Hypothalamus (tissue), 51 donors: ENCODE measurements at regions not wholly inside any gene's neighbourhood (a gene's known extent, or its start where the extent isn't known, plus 50 kb on each side); places are given as distances from the start of the nearest gene placed in this dataset.
"Not testable (repeated sequence)": the region's sequence is repeated elsewhere in the genome, so short reads cannot be mapped to it uniquely, and the experiment has no call there.

Source experiments
- DNase-seq, 51 donors: peaks; one replicate each; lab custom pipeline; 2025; lab: John Stamatoyannopoulos, UW

DNA sequence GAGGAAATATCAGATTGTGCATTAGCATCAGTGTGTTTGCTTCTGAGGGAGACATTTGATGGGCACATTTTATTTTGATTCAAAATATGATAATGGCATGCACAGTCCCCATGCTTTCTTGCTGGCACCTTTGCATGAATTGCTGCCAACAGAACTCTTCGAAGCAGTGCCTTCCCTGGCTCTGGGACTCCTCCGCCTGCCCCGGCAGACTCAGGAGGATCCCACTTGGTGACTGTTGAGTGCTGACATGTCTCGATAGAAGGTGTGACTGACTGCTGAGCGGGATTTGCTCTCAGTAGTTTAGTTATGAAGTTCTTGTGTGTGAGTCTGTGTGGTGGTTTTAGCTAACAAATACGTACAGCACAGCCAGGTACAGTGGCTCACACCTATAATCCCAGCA lies 239.7 kb downstream of the FGF9 start:
- no peak for DNase-seq

DNA sequence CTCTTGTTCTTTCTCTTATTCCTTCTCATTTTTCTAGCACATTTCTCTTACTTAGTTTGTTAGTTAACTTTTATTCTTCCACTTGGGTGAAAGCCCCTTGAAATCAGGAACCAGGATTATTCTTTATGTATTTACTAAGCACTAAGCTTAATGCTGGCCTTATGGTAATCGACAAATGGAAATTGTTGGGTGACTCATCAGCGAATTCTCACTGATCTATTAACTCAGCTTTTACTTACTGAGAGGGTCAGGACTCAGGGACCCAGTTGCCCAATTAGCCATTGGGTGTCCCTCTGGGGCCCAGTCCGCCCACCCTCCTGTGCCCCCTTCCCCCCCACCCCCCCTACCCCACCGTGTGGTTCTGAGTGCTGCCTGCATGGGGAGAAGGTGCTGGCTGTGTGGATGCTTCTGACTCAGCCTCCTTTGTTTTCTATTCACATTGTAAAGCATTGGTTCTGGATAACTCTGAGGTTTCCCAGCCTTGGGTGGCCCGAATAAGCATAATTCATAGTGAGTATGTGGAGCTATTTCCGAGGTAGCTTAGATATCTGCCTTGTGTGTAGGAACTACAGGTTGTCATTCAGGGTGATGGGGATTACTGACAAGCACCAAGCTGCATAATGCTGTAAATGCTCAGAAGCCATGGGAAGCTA lies 240.9 kb downstream of the FGF9 start:
- no peak for DNase-seq

DNA sequence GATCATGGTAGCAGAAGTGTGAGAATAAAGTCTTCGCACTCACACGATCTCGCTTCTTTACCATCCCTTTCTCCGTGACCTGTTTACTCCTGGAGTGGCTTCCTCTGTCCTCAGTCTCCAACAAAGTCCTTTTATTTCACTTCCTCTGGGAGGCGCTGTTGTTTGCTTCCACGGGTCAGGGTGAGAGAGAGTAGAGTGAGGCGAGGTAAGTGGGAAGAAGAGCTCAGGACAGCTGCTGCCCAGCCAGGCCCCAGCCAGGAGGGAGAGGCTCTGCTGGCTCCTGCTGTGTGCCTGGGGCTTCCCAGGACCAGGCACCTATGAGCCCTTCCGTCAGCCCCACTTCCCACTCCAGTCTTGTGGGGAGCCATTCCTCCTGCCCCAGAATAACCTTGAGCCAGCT lies 242.1 kb downstream of the FGF9 start:
- no peak for DNase-seq

DNA sequence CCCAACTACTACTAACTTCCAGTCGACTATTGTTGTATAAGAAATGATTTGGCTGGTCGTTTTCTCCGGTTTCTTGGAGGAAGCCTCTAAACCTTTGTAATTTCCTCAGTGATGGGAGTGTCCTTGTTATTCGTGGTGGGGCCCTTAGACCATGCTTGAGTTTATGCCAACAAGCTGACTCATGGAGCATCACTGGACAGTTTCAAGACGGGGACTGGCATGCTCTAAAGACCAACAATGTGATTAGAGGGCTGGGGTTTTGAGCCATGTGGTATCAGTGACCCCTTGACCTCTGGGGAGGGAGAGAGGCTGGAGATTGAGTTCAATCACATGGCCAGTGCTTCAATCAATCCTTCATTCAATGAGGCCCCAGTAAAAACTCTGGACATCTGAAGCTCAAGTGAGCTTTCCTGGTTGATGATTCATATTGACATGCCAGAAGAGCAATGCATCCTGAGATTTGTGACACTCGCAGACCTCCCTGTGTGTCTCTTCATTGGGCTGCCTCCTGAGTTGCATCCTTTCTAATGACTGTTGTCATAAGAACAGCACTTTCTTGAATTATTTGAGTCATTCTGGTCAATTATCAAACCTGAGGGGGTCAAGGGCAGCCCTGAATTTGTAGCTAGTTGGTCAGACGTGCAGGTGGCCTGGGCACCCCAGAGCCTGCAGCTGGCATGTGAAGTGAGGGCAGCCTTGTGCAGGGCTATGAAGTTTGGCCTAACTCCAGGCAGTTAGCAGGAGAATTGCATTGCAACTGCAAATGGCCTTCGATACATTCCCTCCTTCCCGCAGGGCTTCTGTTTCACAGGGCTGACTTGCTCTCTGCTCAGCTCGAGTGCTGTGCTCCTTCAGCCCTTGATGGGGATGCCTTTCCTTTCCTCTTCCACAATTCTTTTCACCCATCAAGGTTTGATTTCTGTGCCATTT lies 246.5 kb downstream of the FGF9 start:
- no peak for DNase-seq

DNA sequence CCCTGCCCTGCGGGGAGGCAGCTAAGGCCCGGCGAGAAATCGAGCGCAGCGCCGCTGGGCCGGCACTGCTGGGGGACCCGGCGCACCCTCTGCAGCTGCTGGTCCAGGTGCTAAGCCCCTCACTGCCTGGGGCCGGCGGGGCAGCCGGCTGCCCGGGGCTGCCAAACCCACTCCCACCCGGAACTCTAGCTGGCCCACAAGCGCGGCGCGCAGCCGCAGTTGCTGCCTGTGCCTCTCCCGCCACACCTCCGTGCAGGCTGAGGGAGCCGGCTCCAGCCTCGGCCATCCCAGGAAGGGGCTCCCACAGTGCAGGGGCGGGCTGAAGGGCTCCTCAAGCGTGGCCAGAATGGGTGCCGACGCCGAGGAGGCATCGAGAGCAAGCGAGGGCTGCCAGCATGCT lies 249.9 kb downstream of the FGF9 start:
- DNase-seq, result not testable (repeated sequence)

GRCh38 chr13:21924958-21925357 lies 254.1 kb downstream of the FGF9 start:
- DNase-seq, result no peak

- no peak for DNase-seq
These were observed 254.8 kb downstream of the FGF9 start for GRCh38 chr13:21925720-21926119.

GRCh38 chr13:21929400-21929799 lies 258.5 kb downstream of the FGF9 start:
- DNase-seq, result no peak

GRCh38 chr13:21930536-21930935 lies 259.7 kb downstream of the FGF9 start:
- no peak for DNase-seq

GRCh38 chr13:21932578-21932977 lies 261.7 kb downstream of the FGF9 start:
- DNase-seq, result no peak

- DNase-seq, result no peak
These were observed 262.1 kb downstream of the FGF9 start for GRCh38 chr13:21932996-21933395.

DNA sequence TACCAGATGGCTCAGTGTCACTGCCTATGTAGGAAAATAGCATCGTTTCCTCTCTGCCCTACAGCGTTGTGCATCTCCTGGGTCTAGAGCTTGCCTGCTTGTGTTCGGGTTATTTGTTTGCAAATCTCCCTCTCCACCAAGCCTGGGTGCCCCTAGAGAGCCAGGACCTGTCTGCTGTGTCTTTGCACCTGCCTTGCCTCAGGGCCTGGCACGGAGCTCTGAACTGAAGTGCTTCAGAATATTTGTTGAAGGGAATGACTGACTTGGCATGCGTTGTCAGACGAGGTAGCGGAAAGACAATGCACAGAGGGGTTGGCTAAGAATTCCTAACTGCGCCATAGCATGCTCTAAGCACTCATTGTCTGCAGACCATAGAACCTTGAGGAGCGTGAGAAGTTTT lies 263.4 kb downstream of the FGF9 start:
- DNase-seq, result no peak

DNA sequence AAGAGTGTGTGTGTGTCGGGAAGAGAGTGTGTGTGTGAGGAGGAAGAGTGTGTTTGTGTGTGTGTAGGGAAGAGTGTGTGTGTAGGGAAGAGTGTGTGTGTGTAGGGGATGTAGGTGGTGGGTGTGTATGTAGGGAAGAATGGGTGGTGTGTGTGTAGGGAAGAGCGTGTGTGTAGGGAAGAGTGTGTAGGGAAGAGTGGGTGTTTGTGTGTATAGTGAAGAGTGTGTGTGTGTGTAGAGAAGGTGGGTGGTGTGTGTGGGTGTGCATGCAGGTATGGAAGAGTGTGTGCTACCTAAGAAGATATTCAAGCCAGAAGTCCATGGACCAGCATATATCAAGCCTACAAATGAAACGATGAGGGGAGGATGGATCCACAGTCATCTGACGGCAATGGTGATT lies 265.8 kb downstream of the FGF9 start:
- no peak for DNase-seq

DNA sequence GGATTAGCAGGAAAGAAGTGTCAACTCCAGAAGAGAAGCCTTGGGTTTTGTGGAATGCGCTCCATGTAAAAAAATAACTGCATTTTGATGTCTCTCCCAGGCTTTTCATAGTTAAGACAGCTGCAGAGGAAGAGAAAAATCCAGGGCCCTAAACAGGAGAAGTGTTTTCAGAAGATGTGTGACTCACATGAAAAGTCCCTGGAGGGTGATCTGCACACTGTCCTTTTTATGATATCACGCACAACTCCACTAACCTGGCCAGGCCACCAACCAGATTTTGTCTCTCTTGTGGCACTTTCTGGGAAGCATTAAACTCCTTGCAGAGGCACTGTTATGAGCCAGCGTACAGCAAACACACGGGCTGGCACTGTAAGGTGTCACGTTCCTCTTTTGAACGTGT lies 267.3 kb downstream of the FGF9 start:
- no peak for DNase-seq

DNA sequence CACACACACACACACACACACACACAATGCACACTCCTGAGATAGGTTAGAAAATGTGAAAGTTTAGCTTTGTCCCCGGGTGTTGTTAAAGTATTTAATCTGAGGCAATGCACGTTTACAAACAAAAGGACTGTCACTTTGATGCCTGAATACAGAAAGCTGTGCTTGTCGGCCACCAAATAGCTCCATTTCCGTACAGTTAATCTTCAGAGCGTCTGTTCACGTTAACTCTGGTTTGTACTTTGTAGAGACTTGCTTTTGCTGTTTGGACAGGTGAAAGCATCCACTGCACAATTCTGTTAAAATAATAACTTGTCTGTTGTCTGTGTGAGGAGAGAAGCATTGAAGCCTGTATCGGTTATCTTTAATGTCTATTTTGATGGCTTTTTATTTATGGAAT lies 267.8 kb downstream of the FGF9 start:
- DNase-seq, result no peak

DNA sequence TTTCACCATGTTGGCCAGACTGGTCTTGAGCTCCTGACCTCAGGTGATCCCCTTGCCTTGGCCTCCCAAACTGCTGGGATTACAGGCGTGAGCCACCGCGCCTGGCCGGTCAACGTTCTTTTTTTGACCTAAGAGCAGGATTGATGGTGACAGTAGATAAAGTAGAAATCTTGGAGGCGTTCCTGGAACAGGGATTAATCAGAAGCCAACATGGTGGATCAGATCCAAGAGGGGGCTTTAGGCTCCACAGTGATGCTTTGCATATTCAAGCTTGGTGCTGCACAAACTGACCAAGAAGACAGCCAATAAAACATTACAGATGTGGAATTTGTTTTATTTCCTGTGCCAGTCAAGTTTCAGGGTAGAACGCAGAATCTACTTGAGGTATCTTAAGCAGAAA lies 271.2 kb downstream of the FGF9 start:
- DNase-seq, result no peak

DNA sequence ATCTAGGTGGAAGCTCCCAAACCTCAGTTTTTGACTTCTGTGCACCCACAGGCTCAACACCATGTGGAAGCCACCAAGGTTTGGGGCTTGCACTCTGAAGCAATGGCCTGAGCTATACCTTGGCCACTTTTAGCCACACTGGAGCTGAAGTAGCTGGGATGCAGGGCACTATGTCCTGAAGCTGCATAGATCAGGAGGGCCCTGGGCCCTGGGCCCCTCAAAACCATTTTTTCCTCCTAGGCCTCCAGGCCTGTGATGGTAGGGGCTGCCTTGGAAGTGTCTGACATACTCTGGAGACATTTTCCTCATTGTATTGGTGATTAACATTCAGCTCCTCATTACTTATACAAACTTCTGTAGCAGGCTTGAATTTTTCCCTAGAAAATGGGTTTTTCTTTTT lies 273.7 kb downstream of the FGF9 start:
- no peak for DNase-seq

- DNase-seq, result no peak
These were observed 274.3 kb downstream of the FGF9 start for GRCh38 chr13:21945195-21945594.

GRCh38 chr13:21946964-21947363 lies 276.1 kb downstream of the FGF9 start:
- DNase-seq, result no peak

DNA sequence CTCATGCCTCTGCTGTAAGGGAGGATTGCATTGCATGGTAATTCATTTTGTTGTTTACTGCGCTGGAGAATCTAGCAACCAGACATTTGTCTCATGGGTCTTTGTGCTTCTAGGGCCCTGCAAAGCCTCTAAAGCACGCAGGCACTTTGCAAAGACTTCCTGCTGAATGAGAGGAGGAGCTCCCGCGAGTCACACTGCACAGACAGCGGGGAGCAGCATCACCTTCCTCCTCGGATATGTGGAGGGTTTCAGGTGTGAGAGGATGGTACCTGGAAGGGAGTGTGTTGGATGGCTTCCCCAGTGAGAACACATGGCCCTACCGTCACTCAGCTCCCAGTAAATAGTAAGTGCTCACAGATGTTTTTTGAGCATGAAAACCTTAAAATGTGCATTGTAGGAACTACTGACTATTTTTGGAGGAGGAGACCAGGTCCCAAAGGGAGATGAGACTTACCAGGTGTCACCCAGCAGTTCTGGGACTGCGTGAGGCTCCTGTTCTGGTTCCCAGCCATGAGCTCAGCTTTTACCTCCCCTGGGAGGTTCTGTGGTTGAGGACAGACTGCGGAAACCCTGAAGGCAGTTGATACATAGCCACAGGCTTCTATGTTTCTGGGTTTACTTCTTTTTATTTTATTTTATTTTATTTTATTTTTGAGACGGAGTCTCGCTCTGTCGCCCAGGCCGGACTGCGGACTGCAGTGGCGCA lies 278.0 kb downstream of the FGF9 start:
- no peak for DNase-seq

DNA sequence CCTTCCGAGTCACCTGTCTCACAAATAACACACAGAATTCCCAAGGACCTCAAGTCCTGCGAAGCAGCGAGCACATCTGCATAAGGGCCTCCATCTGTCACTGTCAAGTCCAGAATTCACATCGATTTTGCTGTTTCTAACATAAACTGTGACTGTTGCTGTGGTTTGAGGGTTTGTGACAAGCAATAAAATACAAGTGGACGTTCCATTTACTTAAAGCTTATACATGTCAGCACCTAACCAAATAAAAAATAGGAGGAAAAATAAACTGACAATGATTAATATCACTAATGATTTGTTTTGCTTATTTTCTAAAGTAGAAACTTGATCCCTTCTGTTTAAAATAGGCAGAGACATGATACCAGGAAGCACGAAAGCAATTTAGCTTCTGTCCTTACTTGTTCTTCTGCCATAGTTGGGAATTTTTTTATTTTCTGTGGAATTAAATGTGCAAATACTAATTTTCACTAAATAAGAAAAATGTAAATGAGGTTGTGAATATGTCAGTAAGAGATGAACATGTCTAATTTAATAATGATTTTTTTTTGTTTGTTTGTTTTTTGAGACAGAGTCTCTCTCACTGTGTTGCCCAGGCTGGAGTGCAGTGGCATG lies 279.1 kb downstream of the FGF9 start:
- DNase-seq, result no peak
